BE2C (cell line): ENCODE measurements at regions not wholly inside any gene's neighbourhood (a gene's known extent, or its start where the extent isn't known, plus 50 kb on each side); places are given as distances from the start of the nearest gene placed in this dataset.

Experiments
- DNase-seq: peaks from one replicate; pipeline ENCODE4 v3.0.0-alpha.2; 2020
- H3K27me3 ChIP-seq: fragments of 250-450 bp; sonication (Bioruptor Pico); 2 replicates; pipeline ENCODE4 v1.5.1; 2020; ENCODE audit warnings: mild to moderate bottlenecking
- H3K36me3 ChIP-seq: fragments of 250-450 bp; sonication (Bioruptor Pico); 2 replicates; pipeline ENCODE4 v1.5.1; 2020; ENCODE audit warnings: mild to moderate bottlenecking
- H3K4me1 ChIP-seq: fragments of 250-450 bp; sonication (Bioruptor Pico); 2 replicates; pipeline ENCODE4 v1.5.1; 2020
- H3K4me3 ChIP-seq: 2 replicates; pipeline ENCODE4 v1.5.1; 2011; ENCODE audit warnings: low read depth, low read length
- H3K9me3 ChIP-seq: fragments of 250-450 bp; sonication (Bioruptor Pico); 2 replicates; pipeline ENCODE4 v1.5.1; 2020
- CTCF ChIP-seq: IDR thresholded peaks from 2 replicates; pipeline ENCODE4 v1.5.1; 2012; ENCODE audit warnings: mild to moderate bottlenecking, low read depth, low read length

- no peaks in the 10 kb centered on the region for H3K4me1 ChIP-seq
- no peaks in the 10 kb centered on the region for H3K27me3 ChIP-seq
- no peaks in the 10 kb centered on the region for H3K36me3 ChIP-seq
- TF ChIP-seq CTCF: no peak
- H3K4me3 ChIP-seq: no peak overlapping the region
- H3K9me3 ChIP-seq: no peaks in the 10 kb centered on the region
- DNase-seq: no peak
Measured at GRCh38 chr18:71707985-71708500, 836.1 kb downstream of the CBLN2 start.

- H3K4me3 ChIP-seq: no peak overlapping the region
- no peak for DNase-seq
Measured at GRCh38 chr18:71707400-71707799, 836.7 kb downstream of the CBLN2 start.

GRCh38 chr18:71689416-71690160, 854.6 kb downstream of the CBLN2 start:
- DNase-seq: no peak
- Histone ChIP-seq H3K9me3 (no peaks in the 10 kb centered on the region), H3K4me3 (no peak overlapping the region), H3K36me3 (no peaks in the 10 kb centered on the region), H3K4me1 (no peaks in the 10 kb centered on the region), H3K27me3 (no peaks in the 10 kb centered on the region)
- TF ChIP-seq CTCF: no peak

More at GRCh38 chr18:71707400-71707799, 836.7 kb downstream of the CBLN2 start:
- TF ChIP-seq CTCF: no peak
- H3K36me3 ChIP-seq: no peaks in the 10 kb centered on the region
- no peaks in the 10 kb centered on the region for H3K4me1 ChIP-seq
- no peaks in the 10 kb centered on the region for H3K9me3 ChIP-seq
- no peaks in the 10 kb centered on the region for H3K27me3 ChIP-seq

GRCh38 chr18:71682591-71682990, 861.6 kb downstream of the CBLN2 start:
- no peaks in the 10 kb centered on the region for H3K36me3 ChIP-seq

GRCh38 chr18:71678144-71678543, 866.0 kb downstream of the CBLN2 start:
- H3K4me1 ChIP-seq: no peaks in the 10 kb centered on the region
- no peak overlapping the region for H3K4me3 ChIP-seq
- no peak for DNase-seq
- H3K9me3 ChIP-seq: no peaks in the 10 kb centered on the region
- TF ChIP-seq CTCF: no peak
- H3K36me3 ChIP-seq: no peaks in the 10 kb centered on the region
- H3K27me3 ChIP-seq: no peaks in the 10 kb centered on the region

More at GRCh38 chr18:71682591-71682990, 861.6 kb downstream of the CBLN2 start:
- H3K9me3 ChIP-seq: no peaks in the 10 kb centered on the region
- TF ChIP-seq CTCF: no peak
- H3K4me3 ChIP-seq: no peak overlapping the region
- H3K27me3 ChIP-seq: no peaks in the 10 kb centered on the region
- no peak for DNase-seq
- H3K4me1 ChIP-seq: no peaks in the 10 kb centered on the region

GRCh38 chr18:71673954-71674353, 870.2 kb downstream of the CBLN2 start:
- Histone ChIP-seq H3K27me3 (no peaks in the 10 kb centered on the region), H3K4me1 (no peaks in the 10 kb centered on the region), H3K4me3 (no peak overlapping the region), H3K36me3 (no peaks in the 10 kb centered on the region), H3K9me3 (no peaks in the 10 kb centered on the region)
- no peak for DNase-seq
- no peak for TF ChIP-seq CTCF
